ENCODE measurements at regions not wholly inside any gene's neighbourhood (a gene's known extent, or its start where the extent isn't known, plus 50 kb on each side); places are given as distances from the start of the nearest gene placed in this dataset.

GRCh38 chr21:38972078-38972477 is 166.3 kb downstream of the ETS2 start:
- no peak for DNase-seq (ENCODE audit: low spot score)
- TF ChIP-seq CTCF (IDR thresholded peaks at IDR 0.05; ENCODE audit: extremely low read depth, missing control alignments): no peak

- no peak for TF ChIP-seq CTCF (IDR thresholded peaks at IDR 0.05; ENCODE audit: extremely low read depth, missing control alignments)
These were observed 165.0 kb downstream of the ETS2 start for GRCh38 chr21:38970765-38971164.

GRCh38 chr21:38968887-38969543 is 163.3 kb downstream of the ETS2 start:
- no peak for DNase-seq (ENCODE audit: low spot score)
- no peak for TF ChIP-seq CTCF (IDR thresholded peaks at IDR 0.05; ENCODE audit: extremely low read depth, missing control alignments)

More at GRCh38 chr21:38970765-38971164, 165.0 kb downstream of the ETS2 start:
- no peak for DNase-seq (ENCODE audit: low spot score)

GRCh38 chr21:38965910-38966504 is 160.3 kb downstream of the ETS2 start:
- no peak for DNase-seq (ENCODE audit: low spot score)
- no peak for TF ChIP-seq CTCF (IDR thresholded peaks at IDR 0.05; ENCODE audit: extremely low read depth, missing control alignments)

GRCh38 chr21:38965241-38965640 is 159.5 kb downstream of the ETS2 start:
- TF ChIP-seq CTCF (IDR thresholded peaks at IDR 0.05; ENCODE audit: extremely low read depth, missing control alignments): no peak
- DNase-seq (ENCODE audit: low spot score): no peak

GRCh38 chr21:38963006-38963405 is 157.3 kb downstream of the ETS2 start:
- TF ChIP-seq CTCF (IDR thresholded peaks at IDR 0.05; ENCODE audit: extremely low read depth, missing control alignments): no peak
- no peak for DNase-seq (ENCODE audit: low spot score)

GRCh38 chr21:38960251-38960650 is 154.5 kb downstream of the ETS2 start:
- no peak for TF ChIP-seq CTCF (IDR thresholded peaks at IDR 0.05; ENCODE audit: extremely low read depth, missing control alignments)
- no peak for DNase-seq (ENCODE audit: low spot score)
